Liver (tissue), 8 donors: ENCODE measurements at regions not wholly inside any gene's neighbourhood (a gene's known extent, or its start where the extent isn't known, plus 50 kb on each side); places are given as distances from the start of the nearest gene placed in this dataset.

Experiments used
- DNase-seq: peaks from one replicate; pipeline ENCODE4 v3.0.0-alpha.2; 2017; ENCODE audit warnings: low spot score
- H3K27ac ChIP-seq, 2 donors: one replicate each; pipeline ENCODE4 v1.7.0; 2013; ENCODE audit warnings: inconsistent platforms in 2 of 2, low read length in 2 of 2, control low read depth in 1 of 2, low read depth in 1 of 2, mild to moderate bottlenecking in 1 of 2
- H3K27me3 ChIP-seq, 4 donors: one replicate each; pipeline versions ENCODE4 v1.6.1 to v1.7.0; 2013; ENCODE audit warnings: low read length in 3 of 4, inconsistent platforms in 1 of 4, mild to moderate bottlenecking in 1 of 4, moderate library complexity in 1 of 4; ENCODE audit not compliant: control insufficient read depth in 4 of 4, insufficient read depth in 4 of 4
- H3K36me3 ChIP-seq, 4 donors: one replicate each; pipeline versions ENCODE4 v1.6.1 to v1.7.0; 2013; ENCODE audit warnings: low read length in 3 of 4, mild to moderate bottlenecking in 3 of 4, low read depth in 1 of 4, moderate library complexity in 1 of 4; ENCODE audit not compliant: control insufficient read depth in 4 of 4, insufficient read depth in 3 of 4
- H3K4me1 ChIP-seq, 4 donors: one replicate each; pipeline versions ENCODE4 v1.6.1 to v1.7.0; 2013; ENCODE audit warnings: low read length in 3 of 4, mild to moderate bottlenecking in 3 of 4, moderate library complexity in 1 of 4; ENCODE audit not compliant: control insufficient read depth in 4 of 4, insufficient read depth in 4 of 4
- H3K4me3 ChIP-seq, 3 donors: one replicate each; pipeline versions ENCODE4 v1.6.1 to v1.7.0; 2013; ENCODE audit warnings: low read length in 3 of 3, control low read depth in 1 of 3, low read depth in 1 of 3, mild to moderate bottlenecking in 1 of 3
- H3K9ac ChIP-seq, 2 donors: one replicate each; pipeline ENCODE4 v1.7.0; 2013; ENCODE audit warnings: low read length in 2 of 2, mild to moderate bottlenecking in 2 of 2, moderate library complexity in 2 of 2, control low read depth in 1 of 2, low read depth in 1 of 2
- H3K9me3 ChIP-seq, 4 donors: one replicate each; pipeline versions ENCODE4 v1.6.1 to v1.7.0; 2013; ENCODE audit warnings: low read length in 3 of 4; ENCODE audit not compliant: control insufficient read depth in 4 of 4
- CTCF ChIP-seq: fragments of 150-350 bp; IDR thresholded peaks from 2 replicates; pipeline ENCODE4 v1.5.1; 2017; ENCODE audit warnings: improper control_type of control experiment, low read depth, low read length; ENCODE audit not compliant: missing input control
- FOXA1 ChIP-seq: IDR thresholded peaks from 2 replicates; pipeline ENCODE4 v1.6.1; 2016; ENCODE audit warnings: antibody characterized with exemption
- HNF4A ChIP-seq, 2 donors: conservative IDR thresholded peaks; 2 replicates each; pipeline ENCODE4 v1.6.1; 2016; ENCODE audit warnings: antibody characterized with exemption in 2 of 2, mild to moderate bottlenecking in 2 of 2
- HNF4G ChIP-seq: IDR thresholded peaks from 2 replicates; pipeline ENCODE4 v1.6.1; 2016; ENCODE audit warnings: antibody characterized with exemption
- JUND ChIP-seq, 2 donors: IDR thresholded peaks; 2 replicates each; pipeline ENCODE4 v1.6.1; 2016; ENCODE audit warnings: antibody characterized with exemption in 2 of 2
- NR2F2 ChIP-seq: IDR thresholded peaks from 2 replicates; pipeline ENCODE4 v1.6.1; 2016; ENCODE audit warnings: antibody characterized with exemption
- RAD21 ChIP-seq, 2 donors: IDR thresholded peaks; 2 replicates each; pipeline ENCODE4 v1.6.1; 2016; ENCODE audit warnings: antibody characterized with exemption in 2 of 2, mild to moderate bottlenecking in 2 of 2
- REST ChIP-seq: IDR thresholded peaks from 2 replicates; pipeline ENCODE4 v1.6.1; 2016; ENCODE audit warnings: antibody characterized with exemption, mild to moderate bottlenecking
- TAF1 ChIP-seq: conservative IDR thresholded peaks from 2 replicates; pipeline ENCODE4 v1.6.1; 2016; ENCODE audit warnings: antibody characterized with exemption, mild to moderate bottlenecking
- ZBTB33 ChIP-seq: IDR thresholded peaks from 2 replicates; pipeline ENCODE4 v1.6.1; 2016; ENCODE audit warnings: antibody characterized with exemption
- WGBS: extraction: QIAGEN DNeasy Blood & Tissue Kit; methylation state at CpG from one replicate; pipeline ENCODE4 v1.1.7; 2013; 5-methylcytosine and 5-hydroxymethylcytosine counted together
- TF ChIP-seq, protein P1 (sequence below): IDR thresholded peaks from 2 replicates; pipeline ENCODE4 v1.6.1; 2016; ENCODE audit warnings: antibody characterized with exemption
- donor health status: healthy.
- donor health status: healthy.
- donor health status: healthy.
- donor health status: healthy.
- donor health status: healthy.

- no peak for TF ChIP-seq REST
- no peak for TF ChIP-seq TAF1
- TF ChIP-seq NR2F2, result no peak
- no peak for TF ChIP-seq ZBTB33
- TF ChIP-seq HNF4G, result no peak
- TF ChIP-seq HNF4A (conservative IDR thresholded peaks at IDR 0.05), result no peak
- no peak for TF ChIP-seq JUND (IDR thresholded peaks at IDR 0.05)
- TF ChIP-seq, protein P1, sequence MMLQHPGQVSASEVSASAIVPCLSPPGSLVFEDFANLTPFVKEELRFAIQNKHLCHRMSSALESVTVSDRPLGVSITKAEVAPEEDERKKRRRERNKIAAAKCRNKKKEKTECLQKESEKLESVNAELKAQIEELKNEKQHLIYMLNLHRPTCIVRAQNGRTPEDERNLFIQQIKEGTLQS, result no peak
- TF ChIP-seq CTCF, result no peak
- no peak for TF ChIP-seq RAD21 (IDR thresholded peaks at IDR 0.05)
- no peak for DNase-seq
- Histone ChIP-seq H3K9ac (no peak overlapping the region), H3K4me3 (no peak overlapping the region), H3K36me3 (no peaks in the 10 kb centered on the region), H3K4me1 (no peaks in the 10 kb centered on the region), H3K9me3 (peaks cover 0 to 7% (median 4%) of the 10 kb centered on the region in 4 donors), H3K27me3 (no peaks in the 10 kb centered on the region), H3K27ac (no peak overlapping the region)
- WGBS, result 74% methylated on average over 12 of the region's 12 CpGs
Measured at GRCh38 chr7:63040336-63040735, 958.3 kb upstream of the ZNF722 start.

GRCh38 chr7:63040966-63041610 lies 957.6 kb upstream of the ZNF722 start:
- Histone ChIP-seq H3K4me1 (no peaks in the 10 kb centered on the region), H3K27ac (no peak overlapping the region), H3K9me3 (peaks cover 0 to 6% (median 4%) of the 10 kb centered on the region in 4 donors), H3K27me3 (no peaks in the 10 kb centered on the region), H3K9ac (no peak overlapping the region), H3K4me3 (no peak overlapping the region), H3K36me3 (no peaks in the 10 kb centered on the region)
- TF ChIP-seq ZBTB33 (no peak), FOXA1 (no peak), CTCF (no peak), RAD21 (IDR thresholded peaks at IDR 0.05) (no peak)
- DNase-seq, result no peak
- 74% methylated on average over 12 of the region's 12 CpGs for WGBS
